ENCODE measurements at regions not wholly inside any gene's neighbourhood (a gene's known extent, or its start where the extent isn't known, plus 50 kb on each side); places are given as distances from the start of the nearest gene placed in this dataset.

DNA sequence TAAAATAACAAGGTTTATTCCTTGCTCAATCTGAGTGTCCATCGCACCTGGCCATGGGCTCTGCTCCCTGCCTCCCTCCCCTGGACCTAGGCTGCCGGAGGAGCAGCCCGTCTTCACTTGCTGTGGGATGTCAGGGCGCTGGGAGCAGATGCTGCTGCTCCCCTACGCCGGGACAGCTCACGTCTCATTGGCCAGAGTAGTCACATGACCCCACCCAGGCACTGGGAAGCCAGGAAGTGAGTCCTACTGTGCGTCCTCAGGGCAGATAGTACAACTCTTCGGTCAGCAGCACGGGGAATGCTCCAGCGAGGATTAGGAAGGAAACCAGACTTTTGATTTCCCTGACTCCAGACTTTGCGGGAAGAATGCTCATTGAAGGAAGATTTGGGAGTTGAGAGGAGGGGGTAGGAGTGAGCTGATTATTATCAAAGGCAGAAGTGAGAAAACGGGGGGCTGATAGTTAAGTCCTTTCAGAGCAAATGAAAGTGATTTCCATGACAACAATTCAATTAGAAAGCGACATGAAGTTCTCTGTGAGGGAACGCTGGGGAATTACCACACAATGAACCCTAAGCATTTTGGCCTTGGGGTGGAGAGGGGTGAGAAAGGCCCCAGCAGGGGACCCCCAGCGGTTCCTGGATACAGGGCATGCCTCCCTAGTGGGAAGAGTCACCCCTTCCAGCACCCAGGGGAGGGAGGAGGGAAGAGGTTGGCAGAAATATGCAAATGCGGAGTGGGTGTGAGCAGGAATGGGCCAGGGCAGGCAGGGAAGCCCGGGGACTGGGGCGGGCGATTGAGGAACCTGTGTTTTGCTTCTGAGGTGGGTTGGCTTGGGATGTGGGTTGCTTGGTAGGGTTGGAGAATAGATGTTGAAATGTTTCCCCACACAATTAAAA is 215.5 kb downstream of the AACS start:
- Mint-ChIP-seq H3K27me3 (ENCODE audit: low read depth) (peaks cover 82% of the 10 kb centered on the region), H3K4me1 (no peaks in the 10 kb centered on the region)

DNA sequence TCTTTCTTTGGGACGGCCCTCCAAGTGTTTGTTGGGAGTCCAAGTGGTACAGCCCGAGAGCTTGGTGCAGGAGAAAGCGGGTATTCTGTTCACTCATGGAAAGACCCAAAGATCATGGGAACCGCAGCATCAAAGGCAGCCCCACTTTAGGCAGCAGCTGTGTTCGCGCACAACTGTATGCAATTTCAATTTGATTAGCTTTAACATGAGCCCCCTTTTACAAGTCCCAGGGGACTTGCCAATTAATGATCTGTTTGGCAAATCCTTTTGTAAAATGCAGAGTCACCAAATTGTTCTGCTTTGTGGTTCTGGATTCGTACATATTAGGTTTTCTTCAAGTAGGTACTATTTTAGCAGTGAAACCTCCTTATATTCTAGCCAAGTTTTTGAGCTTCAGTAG is 217.7 kb downstream of the AACS start:
- H3K36me3 Mint-ChIP-seq, result no peaks in the 10 kb centered on the region
- TF ChIP-seq, protein P1, sequence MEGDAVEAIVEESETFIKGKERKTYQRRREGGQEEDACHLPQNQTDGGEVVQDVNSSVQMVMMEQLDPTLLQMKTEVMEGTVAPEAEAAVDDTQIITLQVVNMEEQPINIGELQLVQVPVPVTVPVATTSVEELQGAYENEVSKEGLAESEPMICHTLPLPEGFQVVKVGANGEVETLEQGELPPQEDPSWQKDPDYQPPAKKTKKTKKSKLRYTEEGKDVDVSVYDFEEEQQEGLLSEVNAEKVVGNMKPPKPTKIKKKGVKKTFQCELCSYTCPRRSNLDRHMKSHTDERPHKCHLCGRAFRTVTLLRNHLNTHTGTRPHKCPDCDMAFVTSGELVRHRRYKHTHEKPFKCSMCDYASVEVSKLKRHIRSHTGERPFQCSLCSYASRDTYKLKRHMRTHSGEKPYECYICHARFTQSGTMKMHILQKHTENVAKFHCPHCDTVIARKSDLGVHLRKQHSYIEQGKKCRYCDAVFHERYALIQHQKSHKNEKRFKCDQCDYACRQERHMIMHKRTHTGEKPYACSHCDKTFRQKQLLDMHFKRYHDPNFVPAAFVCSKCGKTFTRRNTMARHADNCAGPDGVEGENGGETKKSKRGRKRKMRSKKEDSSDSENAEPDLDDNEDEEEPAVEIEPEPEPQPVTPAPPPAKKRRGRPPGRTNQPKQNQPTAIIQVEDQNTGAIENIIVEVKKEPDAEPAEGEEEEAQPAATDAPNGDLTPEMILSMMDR (IDR thresholded peaks at IDR 0.05; ENCODE audit: unreplicated experiment), result no peak
- no peaks in the 10 kb centered on the region for H3K4me1 Mint-ChIP-seq
- peaks cover 7% of the 10 kb centered on the region for H3K9me3 Mint-ChIP-seq
- no peak for DNase-seq (ENCODE audit: low spot score in 2 of 2, unreplicated experiment in 2 of 2)
- H3K4me3 Mint-ChIP-seq, result no peak overlapping the region
- peaks cover 72% of the 10 kb centered on the region for H3K27me3 Mint-ChIP-seq (ENCODE audit: low read depth)
- H3K27ac Mint-ChIP-seq, result no peak overlapping the region

More for the DNA sequence above, 215.5 kb downstream of the AACS start:
- H3K27ac Mint-ChIP-seq, result no peak overlapping the region
- H3K36me3 Mint-ChIP-seq, result no peaks in the 10 kb centered on the region
- DNase-seq (ENCODE audit: low spot score in 2 of 2, unreplicated experiment in 2 of 2), result no peak
- peaks cover 4% of the 10 kb centered on the region for H3K9me3 Mint-ChIP-seq
- TF ChIP-seq, protein P1 (IDR thresholded peaks at IDR 0.05; ENCODE audit: unreplicated experiment), result no peak
- no peak overlapping the region for H3K4me3 Mint-ChIP-seq

DNA sequence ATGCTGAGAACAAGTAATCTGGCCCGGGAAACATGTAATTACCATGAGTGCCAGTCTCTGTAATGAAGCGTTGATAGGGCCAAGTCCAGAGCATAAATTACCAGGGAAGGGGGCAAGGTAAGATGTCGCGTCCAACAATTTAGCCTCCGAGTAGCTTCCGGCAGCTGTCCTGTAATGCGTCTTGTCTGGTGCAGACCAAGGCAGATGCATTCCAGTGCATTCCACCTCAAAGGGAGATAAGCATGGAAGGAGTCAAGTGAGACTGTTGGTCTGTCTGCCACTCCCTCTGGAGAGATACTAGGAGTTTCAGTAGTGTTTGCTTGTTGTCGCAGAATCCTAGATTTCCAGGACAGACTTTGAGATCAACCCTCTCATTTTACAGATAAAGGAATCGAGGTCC is 218.3 kb downstream of the AACS start:
- Mint-ChIP-seq H3K9me3 (peaks cover 7% of the 10 kb centered on the region), H3K4me3 (no peak overlapping the region), H3K4me1 (no peaks in the 10 kb centered on the region), H3K36me3 (no peaks in the 10 kb centered on the region), H3K27ac (no peak overlapping the region), H3K27me3 (ENCODE audit: low read depth) (peaks cover 69% of the 10 kb centered on the region)
- no peak for DNase-seq (ENCODE audit: low spot score in 2 of 2, unreplicated experiment in 2 of 2)
- TF ChIP-seq, protein P1 (IDR thresholded peaks at IDR 0.05; ENCODE audit: unreplicated experiment), result no peak

DNA sequence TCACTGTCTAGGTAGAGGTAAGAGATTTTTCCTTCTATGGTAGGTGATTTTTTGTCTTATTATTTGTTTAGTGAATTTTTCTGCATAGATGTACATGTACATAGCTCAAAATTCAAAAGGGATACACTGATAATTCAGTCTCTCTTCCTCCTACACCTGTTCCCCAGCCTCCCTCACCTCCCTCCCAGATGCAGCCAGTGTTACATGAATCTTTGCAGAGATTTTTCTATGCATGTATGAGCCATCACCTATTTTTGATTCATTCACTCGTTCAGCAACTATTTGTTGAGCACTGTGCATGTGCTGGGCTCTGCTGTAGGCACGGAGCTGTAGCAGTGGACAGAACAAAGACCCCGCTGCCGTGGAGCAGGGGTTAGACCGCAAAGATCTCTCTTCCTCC is 218.9 kb downstream of the AACS start:
- Mint-ChIP-seq H3K4me1 (no peaks in the 10 kb centered on the region), H3K9me3 (peaks cover 7% of the 10 kb centered on the region), H3K27ac (no peak overlapping the region), H3K36me3 (no peaks in the 10 kb centered on the region), H3K4me3 (no peak overlapping the region), H3K27me3 (ENCODE audit: low read depth) (peaks cover 66% of the 10 kb centered on the region)
- DNase-seq (ENCODE audit: low spot score in 2 of 2, unreplicated experiment in 2 of 2), result no peak
- TF ChIP-seq, protein P1 (IDR thresholded peaks at IDR 0.05; ENCODE audit: unreplicated experiment), result no peak

DNA sequence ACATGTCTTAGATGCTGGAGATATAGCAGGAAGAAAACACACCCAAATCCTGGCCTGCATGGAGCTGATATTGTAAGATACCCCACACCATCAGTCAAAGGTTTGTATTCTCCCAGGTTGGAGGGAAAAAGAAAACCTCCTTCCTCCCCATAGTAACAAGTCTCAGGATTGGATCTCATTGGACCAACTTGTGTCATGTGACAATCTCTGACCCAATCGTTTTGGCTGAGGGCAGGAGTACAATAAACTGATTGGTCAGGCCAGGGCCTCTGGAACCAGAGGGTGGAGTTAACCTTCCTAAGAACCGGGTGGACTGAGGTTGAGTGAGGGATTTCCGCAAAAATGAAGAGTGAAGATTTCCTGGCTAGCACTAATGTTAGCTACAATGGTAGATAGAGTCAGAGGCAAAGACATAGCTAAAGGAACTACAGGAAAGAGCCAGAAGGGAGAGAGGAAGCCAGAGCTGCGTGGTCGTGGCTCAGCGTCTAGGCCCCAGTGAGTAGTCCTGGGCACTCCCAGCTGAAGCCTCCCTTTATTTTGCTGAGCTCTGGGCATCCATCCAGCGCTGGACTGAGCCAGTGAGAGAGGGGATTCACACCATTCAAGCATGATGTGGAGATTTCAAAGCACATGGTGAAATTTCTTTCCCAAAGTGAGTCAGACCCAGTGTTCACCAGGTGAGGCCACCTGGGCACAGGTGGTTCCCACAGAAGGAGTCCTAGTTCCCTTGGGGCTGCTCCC is 219.9 kb downstream of the AACS start:
- H3K9me3 Mint-ChIP-seq, result peaks cover 7% of the 10 kb centered on the region
- peaks cover 62% of the 10 kb centered on the region for H3K27me3 Mint-ChIP-seq (ENCODE audit: low read depth)
- DNase-seq (ENCODE audit: low spot score in 2 of 2, unreplicated experiment in 2 of 2), result no peak
- H3K4me1 Mint-ChIP-seq, result no peaks in the 10 kb centered on the region
- no peak overlapping the region for H3K27ac Mint-ChIP-seq
- no peak overlapping the region for H3K4me3 Mint-ChIP-seq
- no peaks in the 10 kb centered on the region for H3K36me3 Mint-ChIP-seq
- TF ChIP-seq, protein P1 (IDR thresholded peaks at IDR 0.05; ENCODE audit: unreplicated experiment), result no peak

Measured in mesothelial cell of epicardium (in vitro differentiated cells).